ENCODE measurements at regions not wholly inside any gene's neighbourhood (a gene's known extent, or its start where the extent isn't known, plus 50 kb on each side); places are given as distances from the start of the nearest gene placed in this dataset.

DNA sequence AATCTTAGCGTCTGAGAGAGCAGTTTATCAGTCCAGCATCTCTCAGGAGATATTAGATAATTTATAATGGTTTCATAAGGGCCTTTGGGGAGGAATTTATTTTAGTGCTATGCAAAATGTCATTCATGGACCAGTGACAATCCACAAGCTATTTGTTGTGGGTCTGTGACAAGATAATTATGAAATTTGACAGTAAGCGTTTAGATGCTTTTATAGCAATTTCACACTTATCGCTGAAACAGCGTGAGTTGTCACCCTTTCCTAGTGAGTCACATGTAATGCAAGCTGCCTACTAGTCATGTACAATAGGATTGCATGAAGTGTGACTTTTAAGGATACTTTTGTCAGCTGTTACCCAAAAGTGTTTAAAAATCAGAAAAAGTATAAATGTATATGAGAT is 315.6 kb upstream of the THBS1 start:
- Histone ChIP-seq H3K36me3 (ENCODE audit: control insufficient read depth, insufficient read depth, low read length) (no peaks in the 10 kb centered on the region), H3K4me3 (ENCODE audit: low read depth, low read length) (no peak overlapping the region), H3K27me3 (ENCODE audit: control insufficient read depth, insufficient read depth, low read length) (no peaks in the 10 kb centered on the region)
- TF ChIP-seq CTCF (IDR thresholded peaks at IDR 0.05; ENCODE audit: insufficient read depth, low read length, poor library complexity, severe bottlenecking), result no peak
- DNase-seq (ENCODE audit: low read depth), result no peak

- no peak overlapping the region for H3K4me3 ChIP-seq (ENCODE audit: low read depth, low read length)
- no peaks in the 10 kb centered on the region for H3K36me3 ChIP-seq (ENCODE audit: control insufficient read depth, insufficient read depth, low read length)
- DNase-seq (ENCODE audit: low read depth), result no peak
- no peaks in the 10 kb centered on the region for H3K27me3 ChIP-seq (ENCODE audit: control insufficient read depth, insufficient read depth, low read length)
- no peak for TF ChIP-seq CTCF (IDR thresholded peaks at IDR 0.05; ENCODE audit: insufficient read depth, low read length, poor library complexity, severe bottlenecking)
These were observed 314.0 kb upstream of the THBS1 start for GRCh38 chr15:39266890-39267289.

- no peaks in the 10 kb centered on the region for H3K36me3 ChIP-seq (ENCODE audit: control insufficient read depth, insufficient read depth, low read length)
- H3K4me3 ChIP-seq (ENCODE audit: low read depth, low read length), result no peak overlapping the region
- no peak for DNase-seq (ENCODE audit: low read depth)
- no peaks in the 10 kb centered on the region for H3K27me3 ChIP-seq (ENCODE audit: control insufficient read depth, insufficient read depth, low read length)
- no peak for TF ChIP-seq CTCF (IDR thresholded peaks at IDR 0.05; ENCODE audit: insufficient read depth, low read length, poor library complexity, severe bottlenecking)
These were observed 313.2 kb upstream of the THBS1 start for GRCh38 chr15:39267685-39268084.

GRCh38 chr15:39269352-39269751 is 311.5 kb upstream of the THBS1 start:
- Histone ChIP-seq H3K4me3 (ENCODE audit: low read depth, low read length) (no peak overlapping the region), H3K36me3 (ENCODE audit: control insufficient read depth, insufficient read depth, low read length) (no peaks in the 10 kb centered on the region), H3K27me3 (ENCODE audit: control insufficient read depth, insufficient read depth, low read length) (no peaks in the 10 kb centered on the region)
- no peak for DNase-seq (ENCODE audit: low read depth)
- TF ChIP-seq CTCF (IDR thresholded peaks at IDR 0.05; ENCODE audit: insufficient read depth, low read length, poor library complexity, severe bottlenecking), result no peak

DNA sequence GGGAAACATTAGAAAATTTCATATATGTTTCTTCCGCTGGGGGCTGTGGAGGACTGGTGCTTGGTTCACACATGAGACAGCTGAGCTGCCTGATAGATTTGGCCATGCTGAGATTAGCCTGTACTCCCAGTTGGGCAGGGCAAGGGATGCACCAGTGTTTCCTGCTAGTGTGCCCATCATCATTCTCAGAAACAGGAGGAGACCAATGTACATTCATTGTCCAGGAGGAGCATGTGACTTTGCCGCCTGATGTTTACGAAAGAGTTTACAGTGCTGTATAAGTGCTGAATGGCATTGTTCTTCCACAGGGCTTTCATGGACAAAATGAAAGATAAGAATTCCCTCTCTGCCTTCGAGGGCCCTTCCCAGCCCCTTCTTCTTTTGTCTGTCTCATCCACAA is 311.1 kb upstream of the THBS1 start:
- Histone ChIP-seq H3K4me3 (ENCODE audit: low read depth, low read length) (no peak overlapping the region), H3K27me3 (ENCODE audit: control insufficient read depth, insufficient read depth, low read length) (no peaks in the 10 kb centered on the region), H3K36me3 (ENCODE audit: control insufficient read depth, insufficient read depth, low read length) (no peaks in the 10 kb centered on the region)
- TF ChIP-seq CTCF (IDR thresholded peaks at IDR 0.05; ENCODE audit: insufficient read depth, low read length, poor library complexity, severe bottlenecking), result no peak
- no peak for DNase-seq (ENCODE audit: low read depth)

- Histone ChIP-seq H3K36me3 (ENCODE audit: control insufficient read depth, insufficient read depth, low read length) (no peaks in the 10 kb centered on the region), H3K4me3 (ENCODE audit: low read depth, low read length) (no peak overlapping the region), H3K27me3 (ENCODE audit: control insufficient read depth, insufficient read depth, low read length) (no peaks in the 10 kb centered on the region)
- TF ChIP-seq CTCF (IDR thresholded peaks at IDR 0.05; ENCODE audit: insufficient read depth, low read length, poor library complexity, severe bottlenecking), result no peak
- no peak for DNase-seq (ENCODE audit: low read depth)
These were observed 310.5 kb upstream of the THBS1 start for GRCh38 chr15:39270221-39270855.

All from kidney epithelial cell (primary cell).